H1 (cell line): ENCODE measurements at regions not wholly inside any gene's neighbourhood (a gene's known extent, or its start where the extent isn't known, plus 50 kb on each side); places are given as distances from the start of the nearest gene placed in this dataset.

Source experiments
- CTCF ChIA-PET: fragments of 300-600 bp; sonication (Branson Sonifier 250); formaldehyde crosslinking; loops from one replicate; lab custom pipeline; 2021; ENCODE audit not compliant: partially characterized antibody; lab: Charles Lee
- POLR2A ChIA-PET: fragments of 300-600 bp; sonication (Branson Sonifier 250); formaldehyde crosslinking; loops from one replicate; lab custom pipeline; 2021; ENCODE audit warnings: inconsistent platforms; ENCODE audit not compliant: partially characterized antibody; lab: Charles Lee
- DNase-seq, 2 experiments: peaks; one replicate each; pipeline versions ENCODE4 v3.0.0 to v3.0.0-alpha.2; 2010 to 2022; ENCODE audit warnings: low spot score in 2 of 2, low read depth in 1 of 2, mixed read lengths in 1 of 2
- FAIRE-seq: peaks from 2 replicates; lab custom pipeline; 2011; peaks lifted over from hg19 to GRCh38; lab: Jason Lieb, UNC
- H2AFZ ChIP-seq: 2 replicates; pipeline ENCODE4 v1.8.1; 2012; ENCODE audit warnings: low read length, inconsistent platforms
- H2AK5ac ChIP-seq: 2 replicates; pipeline ENCODE4 v1.6.1; 2013; ENCODE audit warnings: low read depth, low read length
- H2BK120ac ChIP-seq: replicated peaks from 2 replicates; pipeline ENCODE3; 2013; ENCODE audit warnings: low read depth, low read length, inconsistent platforms
- H2BK12ac ChIP-seq: 2 replicates; pipeline ENCODE4 v1.6.1; 2013; ENCODE audit warnings: low read depth, low read length
- H2BK15ac ChIP-seq: 2 replicates; pipeline ENCODE4 v1.6.1; 2013; ENCODE audit warnings: low read length
- H2BK20ac ChIP-seq: 2 replicates; pipeline ENCODE4 v1.6.1; 2013; ENCODE audit warnings: low read length
- H2BK5ac ChIP-seq: 2 replicates; pipeline ENCODE4 v1.6.1; 2013; ENCODE audit warnings: low read depth, low read length
- H3K14ac ChIP-seq: 2 replicates; pipeline ENCODE4 v1.6.1; 2013; ENCODE audit warnings: inconsistent platforms; ENCODE audit not compliant: insufficient read length
- H3K18ac ChIP-seq: 2 replicates; pipeline ENCODE4 v1.6.1; 2013; ENCODE audit warnings: low read length; ENCODE audit errors: extremely low read depth
- H3K23ac ChIP-seq: 2 replicates; pipeline ENCODE4 v1.6.1; 2013; ENCODE audit warnings: inconsistent platforms; ENCODE audit not compliant: insufficient read length
- H3K23me2 ChIP-seq: 2 replicates; pipeline ENCODE4 v1.6.1; 2013; ENCODE audit warnings: low read depth, low read length
- H3K27ac ChIP-seq: 2 replicates; pipeline ENCODE4 v1.6.1; 2011; ENCODE audit warnings: low read depth, low read length, inconsistent platforms
- H3K27me3 ChIP-seq, 4 experiments: replicated peaks in 1 of 4; 1 replicate in 1 of 4; 2 replicates in 3 of 4; pipeline versions ENCODE4 v1.6.1 to v1.8.1; 2011 to 2013; ENCODE audit warnings: low read length in 3 of 4, mild to moderate bottlenecking in 3 of 4, inconsistent platforms in 2 of 4, mixed read lengths in 2 of 4, moderate library complexity in 1 of 4; ENCODE audit not compliant: control insufficient read depth in 3 of 4, insufficient read depth in 3 of 4; ENCODE audit errors: extremely low read depth in 1 of 4
- H3K36me3 ChIP-seq, 4 experiments: 2 replicates each; pipeline versions ENCODE4 v1.6.1 to v1.8.1; 2011 to 2013; ENCODE audit warnings: mild to moderate bottlenecking in 4 of 4, low read length in 3 of 4, moderate library complexity in 2 of 4, control low read depth in 1 of 4, inconsistent platforms in 1 of 4; ENCODE audit not compliant: insufficient read depth in 4 of 4, control insufficient read depth in 2 of 4
- H3K4ac ChIP-seq: replicated peaks from 2 replicates; pipeline ENCODE3; 2013; ENCODE audit warnings: low read length, low read depth, mixed read lengths, inconsistent platforms; ENCODE audit not compliant: insufficient read length
- H3K4me1 ChIP-seq, 4 experiments: replicated peaks in 1 of 4; 1 replicate in 1 of 4; 2 replicates in 3 of 4; pipeline versions ENCODE4 v1.6.1 to v1.8.1; 2011 to 2013; ENCODE audit warnings: low read length in 3 of 4, inconsistent platforms in 2 of 4, mixed read lengths in 1 of 4; ENCODE audit not compliant: insufficient read depth in 4 of 4, control insufficient read depth in 3 of 4
- H3K4me2 ChIP-seq, 2 experiments: 2 replicates each; pipeline versions ENCODE4 v1.6.1 to v1.8.1; 2011 to 2013; ENCODE audit warnings: low read depth in 2 of 2, low read length in 2 of 2, control low read depth in 1 of 2, inconsistent platforms in 1 of 2, mild to moderate bottlenecking in 1 of 2; ENCODE audit not compliant: insufficient read depth in 1 of 2
- H3K4me3 ChIP-seq, 4 experiments: fragments of 200-600, 300-600 bp in 1 of 4; sonication (generic), shearing (Covaris generic), sonication (Bioruptor Twin) in 1 of 4; 2 replicates each; pipeline versions ENCODE4 v1.5.1 to v1.8.1; 2011 to 2016; ENCODE audit warnings: low read length in 4 of 4, low read depth in 3 of 4, control low read depth in 2 of 4, inconsistent platforms in 2 of 4, mild to moderate bottlenecking in 2 of 4, mixed read lengths in 1 of 4, moderate library complexity in 1 of 4; ENCODE audit not compliant: insufficient read depth in 2 of 4; ENCODE audit errors: extremely low read depth in 1 of 4
- H3K56ac ChIP-seq: replicated peaks from 2 replicates; pipeline ENCODE3; 2013; ENCODE audit warnings: low read depth, mild to moderate bottlenecking, mixed read lengths, low read length, inconsistent platforms; ENCODE audit not compliant: insufficient read length
- H3K79me1 ChIP-seq: 2 replicates; pipeline ENCODE4 v1.6.1; 2013; ENCODE audit warnings: low read depth, low read length, control low read depth
- H3K79me2 ChIP-seq, 2 experiments: 2 replicates each; pipeline versions ENCODE4 v1.6.1 to v1.8.1; 2012 to 2013; ENCODE audit warnings: low read length in 2 of 2, mild to moderate bottlenecking in 2 of 2, inconsistent platforms in 1 of 2; ENCODE audit not compliant: insufficient read depth in 2 of 2, control insufficient read depth in 1 of 2
- H3K9ac ChIP-seq, 4 experiments: replicated peaks in 1 of 4; 1 replicate in 1 of 4; 2 replicates in 3 of 4; pipeline versions ENCODE4 v1.6.1 to v1.8.1; 2011 to 2013; ENCODE audit warnings: low read depth in 3 of 4, low read length in 3 of 4, control low read depth in 2 of 4, mild to moderate bottlenecking in 2 of 4, moderate library complexity in 2 of 4, inconsistent platforms in 1 of 4; ENCODE audit errors: extremely low read depth in 1 of 4
- H3K9me3 ChIP-seq, 2 experiments: 2 replicates each; pipeline versions ENCODE4 v1.6.1 to v1.8.1; 2012 to 2013; ENCODE audit warnings: mild to moderate bottlenecking in 2 of 2, moderate library complexity in 2 of 2, control low read depth in 1 of 2, inconsistent platforms in 1 of 2, low read depth in 1 of 2, low read length in 1 of 2, mixed read lengths in 1 of 2; ENCODE audit not compliant: insufficient read depth in 2 of 2
- H4K20me1 ChIP-seq, 2 experiments: replicated peaks in 1 of 2; 2 replicates each; pipeline versions ENCODE3 to v1.8.1; 2011 to 2013; ENCODE audit warnings: inconsistent platforms in 2 of 2, low read length in 2 of 2, mild to moderate bottlenecking in 1 of 2; ENCODE audit not compliant: insufficient read depth in 2 of 2, control insufficient read depth in 1 of 2
- H4K5ac ChIP-seq: 2 replicates; pipeline ENCODE4 v1.6.1; 2013; ENCODE audit warnings: low read length, low read depth, mixed read lengths, inconsistent platforms; ENCODE audit not compliant: insufficient read length
- H4K8ac ChIP-seq: 2 replicates; pipeline ENCODE4 v1.8.0; 2013; ENCODE audit warnings: mild to moderate bottlenecking, moderate library complexity, low read length, inconsistent platforms; ENCODE audit not compliant: insufficient read depth; ENCODE audit errors: extremely low read depth
- H4K91ac ChIP-seq: replicated peaks from 2 replicates; pipeline ENCODE3; 2013; ENCODE audit warnings: low read length, mixed read lengths, inconsistent platforms; ENCODE audit not compliant: insufficient read length
- BCL11A ChIP-seq, 2 experiments: IDR thresholded peaks; one replicate each; pipeline ENCODE4 v1.6.1; 2011; ENCODE audit warnings: low read depth in 2 of 2, low read length in 2 of 2, mild to moderate bottlenecking in 2 of 2
- CBX5 ChIP-seq: fragments of 300-800, 300-1000 bp; sonication (generic); IDR thresholded peaks from 2 replicates; pipeline ENCODE4 v1.7.1; 2016; ENCODE audit warnings: antibody characterized with exemption, low read length, low read depth
- CHD2 ChIP-seq: IDR thresholded peaks from 2 replicates; pipeline ENCODE4 v1.6.1; 2012; ENCODE audit warnings: low read length, improper control_type of control experiment
- CTBP2 ChIP-seq: IDR thresholded peaks from 2 replicates; pipeline ENCODE4 v1.7.0; 2011; ENCODE audit warnings: borderline replicate concordance, mild to moderate bottlenecking, moderate library complexity, mixed read lengths, low read length; ENCODE audit not compliant: insufficient read depth, insufficient read length
- EP300 ChIP-seq, 2 experiments: IDR thresholded peaks; 1 replicate in 1 of 2; 2 replicates in 1 of 2; pipeline ENCODE4 v1.6.1; 2011 to 2012; ENCODE audit warnings: low read depth in 2 of 2, low read length in 2 of 2, mild to moderate bottlenecking in 2 of 2, borderline replicate concordance in 1 of 2, inconsistent platforms in 1 of 2, moderate library complexity in 1 of 2
- HDAC6 ChIP-seq: IDR thresholded peaks from one replicate; pipeline ENCODE4 v1.7.1; 2012; ENCODE audit warnings: low read depth, mild to moderate bottlenecking, inconsistent platforms, low read length, moderate library complexity
- NANOG ChIP-seq: IDR thresholded peaks from 2 replicates; pipeline ENCODE4 v1.6.1; 2011; ENCODE audit warnings: low read length, low read depth, mild to moderate bottlenecking, inconsistent platforms; ENCODE audit not compliant: insufficient read depth, poor library complexity, severe bottlenecking
- SIN3A ChIP-seq, 2 experiments: IDR thresholded peaks in 1 of 2; conservative IDR thresholded peaks in 1 of 2; 2 replicates each; pipeline ENCODE4 v1.6.1; 2011 to 2012; ENCODE audit warnings: low read length in 2 of 2, improper control_type of control experiment in 1 of 2, low read depth in 1 of 2, mild to moderate bottlenecking in 1 of 2
- SIRT6 ChIP-seq: IDR thresholded peaks from one replicate; pipeline ENCODE4 v1.7.1; 2012; ENCODE audit warnings: low read length, inconsistent platforms
- WGBS, 2 experiments: shearing (Covaris generic) in 1 of 2; methylation state at CpG; one replicate each; pipeline versions ENCODE4 v1.1.6 to v1.1.7; 2013 to 2015; ENCODE audit warnings: low lambda C conversion rate in 2 of 2, mixed read lengths in 2 of 2, inconsistent platforms in 1 of 2, low coverage in 1 of 2, missing lambda C conversion rate in 1 of 2; ENCODE audit not compliant: insufficient replicate concordance in 2 of 2, insufficient coverage in 1 of 2, insufficient read length in 1 of 2; ENCODE audit errors: extremely low coverage in 1 of 2, missing lambda C conversion rate in 1 of 2; 5-methylcytosine and 5-hydroxymethylcytosine counted together

DNA sequence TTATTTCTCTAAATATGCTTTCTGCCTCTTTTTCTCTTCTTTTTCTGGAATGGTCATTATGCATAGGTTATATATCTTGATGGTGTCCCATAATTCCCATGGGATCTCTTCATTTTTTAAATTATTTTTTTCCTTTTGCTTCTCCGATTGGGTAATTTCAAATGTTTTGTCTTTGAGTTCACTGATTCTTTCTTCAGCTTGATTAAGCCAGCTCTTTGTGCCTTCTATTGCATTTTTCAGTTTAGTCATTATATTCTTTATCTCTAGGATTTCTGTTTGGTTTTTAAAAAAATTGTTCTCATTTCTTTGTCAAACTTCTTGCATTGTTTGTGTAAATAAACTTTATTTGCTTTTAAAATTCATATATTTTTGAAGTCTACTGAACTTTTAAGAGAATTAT is 251.1 kb downstream of the INSIG2 start:
- Histone ChIP-seq H3K9me3 (no peaks in the 10 kb centered on the region), H3K36me3 (no peaks in the 10 kb centered on the region), H3K27ac (no peak overlapping the region), H2BK20ac (no peak overlapping the region), H3K27me3 (no peaks in the 10 kb centered on the region), H3K4me1 (peaks cover 0 to 10% (median 2%) of the 10 kb centered on the region in 4 experiments; a peak in 3 of 7 replicates), H4K5ac (no peak overlapping the region), H3K23me2 (no peaks in the 10 kb centered on the region), H3K4me2 (no peak overlapping the region), H3K9ac (no peak overlapping the region), H3K79me2 (no peaks in the 10 kb centered on the region), H3K18ac (no peak overlapping the region), H3K23ac (no peak overlapping the region), H4K20me1 (no peaks in the 10 kb centered on the region), H2BK120ac (no peak overlapping the region), H3K14ac (no peak overlapping the region), H3K56ac (no peak overlapping the region), H2AFZ (no peak overlapping the region), H4K8ac (no peak overlapping the region), H2BK15ac (no peak overlapping the region), H3K79me1 (no peaks in the 10 kb centered on the region), H2BK5ac (no peak overlapping the region), H3K4me3 (no peak overlapping the region), H2BK12ac (no peak overlapping the region), H3K4ac (no peak overlapping the region), H2AK5ac (no peak overlapping the region), H4K91ac (no peak overlapping the region)
- DNase-seq (no peak), FAIRE-seq (no peak)
- 95% methylated on average over 1 of the region's 1 CpG; no CpG with 5 or more reads in 1 of the 2 experiments for WGBS, 2 experiments
- ChIA-PET CTCF (no interaction called here), POLR2A (interaction anchor here (0.8 kb wide), 1 partner anchor 10 kb away, joined by 3 read pairs; no protein-coding TSS in a partner anchor)
- no peak for TF ChIP-seq CBX5
- no peak for TF ChIP-seq HDAC6
- TF ChIP-seq SIRT6: no peak
- TF ChIP-seq SIN3A (conservative IDR thresholded peaks at IDR 0.05 in 1 of 2, IDR thresholded peaks at IDR 0.05 in 1 of 2; ENCODE audit: low read depth in 1 of 2, low read length in 2 of 2): no peak
- TF ChIP-seq NANOG: no peak
- no peak for TF ChIP-seq EP300 (IDR thresholded peaks at IDR 0.05; ENCODE audit: borderline replicate concordance in 1 of 2, low read depth in 2 of 2, low read length in 2 of 2)
- no peak for TF ChIP-seq CHD2
- no peak for TF ChIP-seq CTBP2
- no peak for TF ChIP-seq BCL11A (IDR thresholded peaks at IDR 0.05; ENCODE audit: low read depth in 2 of 2, low read length in 2 of 2)
